ENCODE measurements at regions not wholly inside any gene's neighbourhood (a gene's known extent, or its start where the extent isn't known, plus 50 kb on each side); places are given as distances from the start of the nearest gene placed in this dataset.

GRCh38 chr9:120104771-120105170 lies 475.2 kb downstream of the CDK5RAP2 start:
- TF ChIP-seq CTCF (conservative IDR thresholded peaks at IDR 0.05) = no peak
- H3K27ac ChIP-seq = no peak overlapping the region

GRCh38 chr9:120100595-120100994 lies 479.4 kb downstream of the CDK5RAP2 start:
- no peak for TF ChIP-seq CTCF (conservative IDR thresholded peaks at IDR 0.05)

GRCh38 chr9:120099065-120099464 lies 480.9 kb downstream of the CDK5RAP2 start:
- no peak overlapping the region for H3K27ac ChIP-seq
- TF ChIP-seq CTCF (conservative IDR thresholded peaks at IDR 0.05) = no peak

More at GRCh38 chr9:120100595-120100994, 479.4 kb downstream of the CDK5RAP2 start:
- H3K27ac ChIP-seq = no peak overlapping the region

- H3K27ac ChIP-seq = no peak overlapping the region
- no peak for TF ChIP-seq CTCF (conservative IDR thresholded peaks at IDR 0.05)
Observed at GRCh38 chr9:120098584-120098983, 481.4 kb downstream of the CDK5RAP2 start.

GRCh38 chr9:120091206-120091605 lies 488.8 kb downstream of the CDK5RAP2 start:
- H3K27ac ChIP-seq = no peak overlapping the region
- TF ChIP-seq CTCF (conservative IDR thresholded peaks at IDR 0.05) = no peak

- H3K27ac ChIP-seq = no peak overlapping the region
- TF ChIP-seq CTCF (conservative IDR thresholded peaks at IDR 0.05) = no peak
Observed at GRCh38 chr9:120080849-120081248, 499.1 kb downstream of the CDK5RAP2 start.

- H3K27ac ChIP-seq = no peak overlapping the region
- TF ChIP-seq CTCF (conservative IDR thresholded peaks at IDR 0.05) = no peak
Observed at GRCh38 chr9:120078112-120078511, 501.9 kb downstream of the CDK5RAP2 start.

GRCh38 chr9:120071760-120072159 lies 508.2 kb downstream of the CDK5RAP2 start:
- no peak for TF ChIP-seq CTCF (conservative IDR thresholded peaks at IDR 0.05)
- no peak overlapping the region for H3K27ac ChIP-seq

Measured in VCaP (cell line).